SK-N-SH (cell line): ENCODE measurements at regions not wholly inside any gene's neighbourhood (a gene's known extent, or its start where the extent isn't known, plus 50 kb on each side); places are given as distances from the start of the nearest gene placed in this dataset.

Experiments
- CTCF ChIA-PET: fragments of 300-600, 350-600 bp; formaldehyde crosslinking; extraction: SDS; loops from one replicate; lab custom pipeline; 2021; lab: Yijun Ruan, JAX
- POLR2A ChIA-PET: fragments of 350-600 bp; sonication (Branson Sonifier 250); formaldehyde crosslinking; extraction: SDS; loops from one replicate; lab custom pipeline; 2020; ENCODE audit warnings: antibody characterized with exemption, inconsistent platforms; lab: Yijun Ruan, JAX
- DNase-seq: peaks from one replicate; pipeline ENCODE4 v3.0.0; 2012
- H2AFZ ChIP-seq: fragments of 200-600 bp; sonication (generic); 2 replicates; pipeline ENCODE4 v1.8.1; 2016; ENCODE audit warnings: antibody characterized with exemption, mild to moderate bottlenecking, low read depth
- H3F3A ChIP-seq: fragments of 200-600 bp; sonication (generic); replicated peaks from 2 replicates; pipeline ENCODE3; 2016; ENCODE audit warnings: antibody characterized with exemption, mild to moderate bottlenecking; ENCODE audit not compliant: insufficient read depth
- H3K27ac ChIP-seq, 2 experiments: fragments of 200-500 bp in 1 of 2; fragments of 200-600 bp in 1 of 2; sonication (Bioruptor generic) in 1 of 2; sonication (generic), shearing (Covaris generic) in 1 of 2; 2 replicates each; pipeline versions ENCODE4 v1.5.1 to v1.6.1; 2014 to 2016; ENCODE audit warnings: low read depth in 2 of 2, inconsistent platforms in 1 of 2, low read length in 1 of 2, mild to moderate bottlenecking in 1 of 2, mixed read lengths in 1 of 2
- H3K27me3 ChIP-seq: fragments of 200-600 bp; sonication (generic), shearing (Covaris generic); 2 replicates; pipeline ENCODE4 v1.6.1; 2016; ENCODE audit warnings: mixed run types; ENCODE audit not compliant: insufficient read depth
- H3K36me3 ChIP-seq, 2 experiments: fragments of 200-500 bp in 1 of 2; fragments of 200-600 bp in 1 of 2; sonication (Bioruptor generic) in 1 of 2; sonication (generic) in 1 of 2; replicated peaks in 1 of 2; 2 replicates each; pipeline versions ENCODE3 to v1.5.1; 2014 to 2016; ENCODE audit warnings: low read length in 1 of 2, mild to moderate bottlenecking in 1 of 2; ENCODE audit not compliant: insufficient read depth in 2 of 2, control insufficient read depth in 1 of 2
- H3K4me1 ChIP-seq, 2 experiments: fragments of 200-500 bp in 1 of 2; fragments of 200-600 bp in 1 of 2; sonication (Bioruptor generic) in 1 of 2; sonication (generic), shearing (Covaris generic) in 1 of 2; 2 replicates each; pipeline versions ENCODE4 v1.5.1 to v1.6.1; 2014 to 2016; ENCODE audit warnings: low read depth in 1 of 2, low read length in 1 of 2, mixed run types in 1 of 2; ENCODE audit not compliant: insufficient read depth in 2 of 2, control insufficient read depth in 1 of 2
- H3K4me2 ChIP-seq: fragments of 200-600 bp; sonication (generic), shearing (Covaris generic); 2 replicates; pipeline ENCODE4 v1.6.1; 2017; ENCODE audit warnings: mixed run types
- H3K4me3 ChIP-seq, 2 experiments: fragments of 200-500 bp in 1 of 2; fragments of 200-600 bp in 1 of 2; sonication (Bioruptor generic) in 1 of 2; sonication (generic), shearing (Covaris generic) in 1 of 2; 2 replicates each; pipeline versions ENCODE4 v1.5.1 to v1.8.1; 2014 to 2016; ENCODE audit warnings: low read depth in 2 of 2, inconsistent platforms in 1 of 2, low read length in 1 of 2, mild to moderate bottlenecking in 1 of 2, mixed read lengths in 1 of 2, moderate library complexity in 1 of 2
- H3K79me2 ChIP-seq: fragments of 200-600 bp; sonication (generic); 2 replicates; pipeline ENCODE4 v1.8.1; 2017; ENCODE audit warnings: mild to moderate bottlenecking; ENCODE audit not compliant: insufficient read depth
- H3K9ac ChIP-seq: fragments of 200-600 bp; sonication (generic); 2 replicates; pipeline ENCODE4 v1.6.1; 2017; ENCODE audit warnings: mixed run types
- H3K9me2 ChIP-seq: fragments of 200-600 bp; sonication (generic); 2 replicates; pipeline ENCODE4 v1.6.1; 2017; ENCODE audit warnings: mixed run types
- H3K9me3 ChIP-seq: fragments of 200-600 bp; sonication (generic); 2 replicates; pipeline ENCODE4 v1.6.1; 2017; ENCODE audit warnings: mixed run types, mild to moderate bottlenecking, moderate library complexity
- H4K20me1 ChIP-seq: fragments of 200-600 bp; sonication (generic); 2 replicates; pipeline ENCODE4 v1.6.1; 2017; ENCODE audit warnings: mild to moderate bottlenecking, mixed run types; ENCODE audit not compliant: insufficient read depth
- CHD2 ChIP-seq: fragments of 150-350 bp; IDR thresholded peaks from 2 replicates; pipeline ENCODE4 v1.6.1; 2018; ENCODE audit warnings: low read length; ENCODE audit not compliant: partially characterized antibody
- EZH2phosphoT487 ChIP-seq: fragments of 200-600 bp; sonication (generic); IDR thresholded peaks from 2 replicates; pipeline ENCODE4 v1.6.1; 2017; ENCODE audit warnings: low read depth, mixed run types, mild to moderate bottlenecking, antibody characterized with exemption, moderate library complexity, borderline replicate concordance
- GABPA ChIP-seq: IDR thresholded peaks from 2 replicates; pipeline ENCODE4 v1.4.0; 2012; ENCODE audit warnings: low read depth, mild to moderate bottlenecking
- JUND ChIP-seq: IDR thresholded peaks from 2 replicates; pipeline ENCODE4 v1.4.0; 2012
- MXI1 ChIP-seq: IDR thresholded peaks from 2 replicates; pipeline ENCODE4 v1.6.1; 2012; ENCODE audit warnings: mild to moderate bottlenecking, low read depth, low read length, improper control_type of control experiment
- NFIC ChIP-seq: IDR thresholded peaks from 2 replicates; pipeline ENCODE4 v1.4.0; 2012; ENCODE audit warnings: borderline replicate concordance
- NRF1 ChIP-seq: IDR thresholded peaks from 2 replicates; pipeline ENCODE4 v1.6.1; 2012; ENCODE audit warnings: low read depth, mild to moderate bottlenecking, low read length
- RCOR1 ChIP-seq: fragments of 150-350 bp; IDR thresholded peaks from 2 replicates; pipeline ENCODE4 v1.6.1; 2017; ENCODE audit warnings: antibody characterized with exemption, low read length
- RXRA ChIP-seq: IDR thresholded peaks from 2 replicates; pipeline ENCODE4 v1.4.0; 2012; ENCODE audit warnings: low read depth, mild to moderate bottlenecking, borderline replicate concordance
- WGBS: methylation state at CpG from one replicate; pipeline ENCODE4 v1.1.6; 2017; ENCODE audit warnings: low lambda C conversion rate; 5-methylcytosine and 5-hydroxymethylcytosine counted together
- TF ChIP-seq, protein P1 (sequence below): fragments of 200-600 bp; sonication (generic); IDR thresholded peaks from 2 replicates; pipeline ENCODE4 v1.6.1; 2017; ENCODE audit warnings: antibody characterized with exemption, mild to moderate bottlenecking, moderate library complexity
- TF ChIP-seq, protein P2 (sequence below): IDR thresholded peaks from 2 replicates; pipeline ENCODE4; 2012
- TF ChIP-seq, protein P3 (sequence below): IDR thresholded peaks from 2 replicates; pipeline ENCODE4 v1.6.1; 2012; ENCODE audit warnings: mild to moderate bottlenecking, low read depth, low read length, moderate library complexity

DNA sequence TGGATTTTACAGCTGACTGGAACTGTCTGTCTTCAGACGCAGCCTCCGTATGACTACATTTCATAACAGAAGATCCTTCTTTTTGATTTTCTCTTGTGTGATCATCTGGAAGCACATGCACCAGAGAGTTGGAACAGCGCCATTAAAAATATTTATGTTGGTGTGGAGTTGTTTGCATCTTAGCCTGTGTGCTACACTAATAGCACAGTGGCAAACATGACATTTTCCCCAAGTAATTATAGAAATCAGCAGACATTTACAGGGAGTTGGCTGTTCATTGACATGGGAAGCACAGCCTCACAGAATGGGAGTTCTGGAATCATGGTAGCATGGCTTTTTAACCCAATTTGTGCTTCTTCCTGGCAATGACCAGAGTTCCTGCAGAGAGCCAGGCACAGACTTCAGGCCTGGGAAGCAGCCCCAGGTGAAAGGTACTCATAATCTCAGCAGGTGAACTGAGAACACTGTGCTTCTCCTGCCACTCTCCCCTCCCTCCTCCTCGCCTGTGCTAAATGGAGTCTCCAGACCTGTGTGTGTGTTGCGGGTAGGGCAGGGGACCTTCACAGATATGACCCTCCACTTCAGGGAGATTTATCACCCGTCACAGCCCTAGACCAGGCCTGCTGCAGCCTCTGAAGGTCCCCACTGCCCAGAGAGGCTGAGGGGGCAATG is 82.8 kb upstream of the PLET1 start:
- H3F3A ChIP-seq = no peaks in the 10 kb centered on the region
- H3K4me1 ChIP-seq = peaks cover 0 to 14% of the 10 kb centered on the region in 2 experiments; a peak in 1 of 4 replicates
- no peaks in the 10 kb centered on the region for H3K36me3 ChIP-seq
- H2AFZ ChIP-seq = no peak overlapping the region
- DNase-seq = peak; percentile 39
- H4K20me1 ChIP-seq = no peaks in the 10 kb centered on the region
- ChIA-PET CTCF (no interaction called here), POLR2A (no interaction called here)
- H3K4me3 ChIP-seq = no peak overlapping the region
- H3K4me2 ChIP-seq = no peak overlapping the region
- no peak overlapping the region for H3K9ac ChIP-seq
- no peaks in the 10 kb centered on the region for H3K9me2 ChIP-seq
- H3K27ac ChIP-seq = no peak overlapping the region; a peak in 1 of 4 replicates
- H3K9me3 ChIP-seq = no peaks in the 10 kb centered on the region
- TF ChIP-seq RXRA (no peak), JUND (no peak), MXI1 (no peak), RCOR1 (no peak; the same call in 1 of the 2 replicates), NFIC (no peak), GABPA (no peak), NRF1 (no peak), EZH2phosphoT487 (no peak), CHD2 (no peak)
- TF ChIP-seq, protein P1, sequence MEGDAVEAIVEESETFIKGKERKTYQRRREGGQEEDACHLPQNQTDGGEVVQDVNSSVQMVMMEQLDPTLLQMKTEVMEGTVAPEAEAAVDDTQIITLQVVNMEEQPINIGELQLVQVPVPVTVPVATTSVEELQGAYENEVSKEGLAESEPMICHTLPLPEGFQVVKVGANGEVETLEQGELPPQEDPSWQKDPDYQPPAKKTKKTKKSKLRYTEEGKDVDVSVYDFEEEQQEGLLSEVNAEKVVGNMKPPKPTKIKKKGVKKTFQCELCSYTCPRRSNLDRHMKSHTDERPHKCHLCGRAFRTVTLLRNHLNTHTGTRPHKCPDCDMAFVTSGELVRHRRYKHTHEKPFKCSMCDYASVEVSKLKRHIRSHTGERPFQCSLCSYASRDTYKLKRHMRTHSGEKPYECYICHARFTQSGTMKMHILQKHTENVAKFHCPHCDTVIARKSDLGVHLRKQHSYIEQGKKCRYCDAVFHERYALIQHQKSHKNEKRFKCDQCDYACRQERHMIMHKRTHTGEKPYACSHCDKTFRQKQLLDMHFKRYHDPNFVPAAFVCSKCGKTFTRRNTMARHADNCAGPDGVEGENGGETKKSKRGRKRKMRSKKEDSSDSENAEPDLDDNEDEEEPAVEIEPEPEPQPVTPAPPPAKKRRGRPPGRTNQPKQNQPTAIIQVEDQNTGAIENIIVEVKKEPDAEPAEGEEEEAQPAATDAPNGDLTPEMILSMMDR = no peak
- TF ChIP-seq, protein P2, sequence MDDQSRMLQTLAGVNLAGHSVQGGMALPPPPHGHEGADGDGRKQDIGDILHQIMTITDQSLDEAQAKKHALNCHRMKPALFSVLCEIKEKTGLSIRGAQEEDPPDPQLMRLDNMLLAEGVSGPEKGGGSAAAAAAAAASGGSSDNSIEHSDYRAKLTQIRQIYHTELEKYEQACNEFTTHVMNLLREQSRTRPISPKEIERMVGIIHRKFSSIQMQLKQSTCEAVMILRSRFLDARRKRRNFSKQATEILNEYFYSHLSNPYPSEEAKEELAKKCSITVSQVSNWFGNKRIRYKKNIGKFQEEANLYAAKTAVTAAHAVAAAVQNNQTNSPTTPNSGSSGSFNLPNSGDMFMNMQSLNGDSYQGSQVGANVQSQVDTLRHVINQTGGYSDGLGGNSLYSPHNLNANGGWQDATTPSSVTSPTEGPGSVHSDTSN = no peak
- TF ChIP-seq, protein P3, sequence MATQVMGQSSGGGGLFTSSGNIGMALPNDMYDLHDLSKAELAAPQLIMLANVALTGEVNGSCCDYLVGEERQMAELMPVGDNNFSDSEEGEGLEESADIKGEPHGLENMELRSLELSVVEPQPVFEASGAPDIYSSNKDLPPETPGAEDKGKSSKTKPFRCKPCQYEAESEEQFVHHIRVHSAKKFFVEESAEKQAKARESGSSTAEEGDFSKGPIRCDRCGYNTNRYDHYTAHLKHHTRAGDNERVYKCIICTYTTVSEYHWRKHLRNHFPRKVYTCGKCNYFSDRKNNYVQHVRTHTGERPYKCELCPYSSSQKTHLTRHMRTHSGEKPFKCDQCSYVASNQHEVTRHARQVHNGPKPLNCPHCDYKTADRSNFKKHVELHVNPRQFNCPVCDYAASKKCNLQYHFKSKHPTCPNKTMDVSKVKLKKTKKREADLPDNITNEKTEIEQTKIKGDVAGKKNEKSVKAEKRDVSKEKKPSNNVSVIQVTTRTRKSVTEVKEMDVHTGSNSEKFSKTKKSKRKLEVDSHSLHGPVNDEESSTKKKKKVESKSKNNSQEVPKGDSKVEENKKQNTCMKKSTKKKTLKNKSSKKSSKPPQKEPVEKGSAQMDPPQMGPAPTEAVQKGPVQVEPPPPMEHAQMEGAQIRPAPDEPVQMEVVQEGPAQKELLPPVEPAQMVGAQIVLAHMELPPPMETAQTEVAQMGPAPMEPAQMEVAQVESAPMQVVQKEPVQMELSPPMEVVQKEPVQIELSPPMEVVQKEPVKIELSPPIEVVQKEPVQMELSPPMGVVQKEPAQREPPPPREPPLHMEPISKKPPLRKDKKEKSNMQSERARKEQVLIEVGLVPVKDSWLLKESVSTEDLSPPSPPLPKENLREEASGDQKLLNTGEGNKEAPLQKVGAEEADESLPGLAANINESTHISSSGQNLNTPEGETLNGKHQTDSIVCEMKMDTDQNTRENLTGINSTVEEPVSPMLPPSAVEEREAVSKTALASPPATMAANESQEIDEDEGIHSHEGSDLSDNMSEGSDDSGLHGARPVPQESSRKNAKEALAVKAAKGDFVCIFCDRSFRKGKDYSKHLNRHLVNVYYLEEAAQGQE = no peak
- H3K79me2 ChIP-seq = no peaks in the 10 kb centered on the region
- WGBS = 70% methylated on average over 6 of the region's 6 CpGs
- no peaks in the 10 kb centered on the region for H3K27me3 ChIP-seq
